Thyroid gland (tissue), 4 donors: ENCODE measurements at regions not wholly inside any gene's neighbourhood (a gene's known extent, or its start where the extent isn't known, plus 50 kb on each side); places are given as distances from the start of the nearest gene placed in this dataset.

ENCODE experiments used
- DNase-seq, 2 donors: peaks; one replicate each; pipeline ENCODE4 v3.0.0-alpha.2; 2019
- H3K27ac ChIP-seq, 3 donors: fragments of 200-600 bp; sonication (generic); 1 replicate in 2 of 3; 2 replicates in 1 of 3; pipeline ENCODE4 v1.5.1; 2016 to 2019; ENCODE audit warnings: mild to moderate bottlenecking in 1 of 3, moderate library complexity in 1 of 3
- H3K27me3 ChIP-seq: fragments of 200-600 bp; sonication (generic); one replicate; pipeline ENCODE4 v1.5.1; 2019
- H3K36me3 ChIP-seq, 2 donors: fragments of 200-600 bp; sonication (generic); one replicate each; pipeline ENCODE4 v1.5.1; 2016 to 2019
- H3K4me1 ChIP-seq, 2 donors: fragments of 200-600 bp; sonication (generic); one replicate each; pipeline ENCODE4 v1.5.1; 2017 to 2019
- H3K4me3 ChIP-seq, 3 donors: fragments of 200-600 bp; sonication (generic); replicated peaks in 1 of 3; 1 replicate in 2 of 3; 2 replicates in 1 of 3; pipeline ENCODE4 v1.5.1; 2016; ENCODE audit warnings: mild to moderate bottlenecking in 1 of 3
- H3K9me3 ChIP-seq: fragments of 200-600 bp; sonication (generic); one replicate; pipeline ENCODE4 v1.5.1; 2017
- POLR2A ChIP-seq, 2 donors: fragments of 450-650 bp; IDR thresholded peaks; one replicate each; pipeline ENCODE4 v1.6.1; 2017; ENCODE audit warnings: antibody characterized with exemption in 2 of 2, mild to moderate bottlenecking in 2 of 2, moderate library complexity in 1 of 2
- WGBS, 2 donors: methylation state at CpG; one replicate each; pipeline ENCODE4 v1.1.5; 2017; 5-methylcytosine and 5-hydroxymethylcytosine counted together
- intact Hi-C: fragments of 100-400 bp; cut with DNase I; formaldehyde crosslinking; loops from one replicate; pipeline ENCODE4 v1.15.1; 2023
- TF ChIP-seq, protein P1 (sequence below), 6 experiments: fragments of 200-600 bp in 3 of 6; fragments of 450-650 bp in 3 of 6; sonication (generic) in 3 of 6; IDR thresholded peaks; one replicate each; pipeline ENCODE4 v1.5.1; 2016 to 2019; ENCODE audit warnings: antibody characterized with exemption in 6 of 6, mild to moderate bottlenecking in 2 of 6, inconsistent platforms in 1 of 6, moderate library complexity in 1 of 6

DNA sequence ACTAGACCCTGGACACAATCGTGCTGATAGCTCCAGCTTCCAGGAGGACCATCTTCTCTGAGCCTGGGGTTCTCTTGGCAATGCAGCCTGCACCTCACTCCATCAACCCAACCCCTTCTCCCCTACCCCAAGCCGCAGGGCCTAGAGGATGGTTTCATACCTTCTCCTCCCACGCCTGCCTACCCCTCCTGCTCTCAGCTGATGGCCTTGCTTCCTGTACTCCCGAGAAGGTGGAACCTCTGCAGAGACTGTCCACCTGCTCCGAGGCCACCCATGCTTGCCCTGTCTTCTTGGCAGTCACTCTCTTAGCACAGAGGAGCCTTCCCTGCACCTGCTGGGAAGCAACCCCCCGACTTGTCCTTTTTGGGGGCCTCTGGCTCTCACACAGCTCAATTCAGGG, 241.9 kb downstream of the IRX2 start:
- Histone ChIP-seq H3K27me3 (no peaks in the 10 kb centered on the region), H3K27ac (no peak overlapping the region), H3K4me3 (no peak overlapping the region), H3K4me1 (no peaks in the 10 kb centered on the region), H3K9me3 (no peaks in the 10 kb centered on the region), H3K36me3 (no peaks in the 10 kb centered on the region)
- TF ChIP-seq, protein P1, sequence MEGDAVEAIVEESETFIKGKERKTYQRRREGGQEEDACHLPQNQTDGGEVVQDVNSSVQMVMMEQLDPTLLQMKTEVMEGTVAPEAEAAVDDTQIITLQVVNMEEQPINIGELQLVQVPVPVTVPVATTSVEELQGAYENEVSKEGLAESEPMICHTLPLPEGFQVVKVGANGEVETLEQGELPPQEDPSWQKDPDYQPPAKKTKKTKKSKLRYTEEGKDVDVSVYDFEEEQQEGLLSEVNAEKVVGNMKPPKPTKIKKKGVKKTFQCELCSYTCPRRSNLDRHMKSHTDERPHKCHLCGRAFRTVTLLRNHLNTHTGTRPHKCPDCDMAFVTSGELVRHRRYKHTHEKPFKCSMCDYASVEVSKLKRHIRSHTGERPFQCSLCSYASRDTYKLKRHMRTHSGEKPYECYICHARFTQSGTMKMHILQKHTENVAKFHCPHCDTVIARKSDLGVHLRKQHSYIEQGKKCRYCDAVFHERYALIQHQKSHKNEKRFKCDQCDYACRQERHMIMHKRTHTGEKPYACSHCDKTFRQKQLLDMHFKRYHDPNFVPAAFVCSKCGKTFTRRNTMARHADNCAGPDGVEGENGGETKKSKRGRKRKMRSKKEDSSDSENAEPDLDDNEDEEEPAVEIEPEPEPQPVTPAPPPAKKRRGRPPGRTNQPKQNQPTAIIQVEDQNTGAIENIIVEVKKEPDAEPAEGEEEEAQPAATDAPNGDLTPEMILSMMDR (IDR thresholded peaks at IDR 0.05): no peak
- WGBS, 2 donors: 78 to 82% methylated on average over 6 of the region's 6 CpGs
- intact Hi-C loops: no loop called here
- DNase-seq: no peak

DNA sequence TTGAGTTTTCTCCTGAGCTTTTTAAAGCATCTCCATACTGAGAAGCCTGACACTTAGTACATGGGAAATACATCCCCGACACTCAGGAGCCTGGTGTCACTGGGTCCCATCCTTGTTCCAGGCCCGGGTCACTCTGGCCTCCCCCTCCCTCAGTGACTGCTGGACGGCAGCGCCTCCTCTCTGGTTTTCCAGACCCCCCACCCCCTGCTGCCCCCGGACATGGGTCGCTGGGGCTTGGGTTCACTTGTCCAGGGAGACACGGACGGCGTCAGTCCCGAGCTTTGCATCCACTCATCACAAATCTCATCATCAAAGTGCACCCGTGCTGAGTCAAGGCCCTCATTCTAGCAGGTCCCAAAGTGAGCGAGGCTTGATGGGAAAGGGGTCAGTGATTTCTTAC, 243.0 kb downstream of the IRX2 start:
- Histone ChIP-seq H3K4me3 (no peak overlapping the region), H3K4me1 (no peaks in the 10 kb centered on the region), H3K9me3 (no peaks in the 10 kb centered on the region), H3K27me3 (no peaks in the 10 kb centered on the region), H3K27ac (no peak overlapping the region), H3K36me3 (no peaks in the 10 kb centered on the region)
- 67 to 75% methylated on average over 12 of the region's 12 CpGs for WGBS, 2 donors
- intact Hi-C loops: no loop called here
- no peak for DNase-seq
- TF ChIP-seq POLR2A (IDR thresholded peaks at IDR 0.05): no peak
- TF ChIP-seq, protein P1 (IDR thresholded peaks at IDR 0.05): no peak

DNA sequence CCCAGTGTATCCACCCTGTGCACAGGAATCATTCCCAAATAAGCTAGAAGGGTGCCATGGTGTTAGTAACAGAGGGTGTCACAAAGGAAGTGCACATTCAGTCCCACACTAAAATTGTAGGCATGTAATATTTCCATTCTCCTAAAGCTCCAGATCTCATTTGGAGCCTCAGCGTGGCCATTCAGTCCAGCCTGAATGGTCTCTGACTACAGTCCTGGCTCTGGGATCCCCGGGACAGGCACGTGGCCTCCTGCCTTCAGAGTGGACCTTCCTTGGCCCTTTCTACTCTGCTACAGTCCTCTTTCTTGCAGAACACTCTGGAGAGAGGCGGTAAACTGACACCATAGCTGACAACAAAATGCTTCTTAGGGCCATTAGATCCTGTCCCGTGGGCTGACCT, 243.9 kb downstream of the IRX2 start:
- Histone ChIP-seq H3K27ac (no peak overlapping the region), H3K27me3 (no peaks in the 10 kb centered on the region), H3K4me1 (no peaks in the 10 kb centered on the region), H3K9me3 (no peaks in the 10 kb centered on the region), H3K4me3 (no peak overlapping the region), H3K36me3 (no peaks in the 10 kb centered on the region)
- no peak for TF ChIP-seq POLR2A (IDR thresholded peaks at IDR 0.05)
- TF ChIP-seq, protein P1 (IDR thresholded peaks at IDR 0.05): no peak
- 79 to 80% methylated on average over 5 of the region's 5 CpGs for WGBS, 2 donors
- DNase-seq: no peak
- intact Hi-C loops: no loop called here

DNA sequence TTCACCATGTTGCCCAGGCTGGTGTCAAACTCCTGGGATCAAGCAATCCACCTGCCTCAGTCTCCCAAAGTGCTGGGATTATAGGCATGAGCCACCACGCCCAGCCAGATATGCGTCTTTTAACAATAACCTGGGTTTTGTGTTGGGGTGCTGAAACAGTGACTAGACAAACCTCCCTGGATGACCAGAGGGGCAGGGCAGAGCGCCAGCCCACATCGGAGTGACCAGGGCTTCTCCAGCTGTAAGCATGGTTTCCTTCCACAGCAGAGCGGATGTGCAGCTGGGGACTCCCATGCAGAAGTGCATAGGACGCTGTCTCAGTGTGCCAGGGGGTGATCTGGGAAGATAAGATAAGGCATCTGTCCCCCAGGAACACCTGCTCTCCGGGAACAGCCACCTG, 244.9 kb downstream of the IRX2 start:
- Histone ChIP-seq H3K4me3 (no peak overlapping the region), H3K9me3 (no peaks in the 10 kb centered on the region), H3K36me3 (no peaks in the 10 kb centered on the region), H3K27me3 (no peaks in the 10 kb centered on the region), H3K4me1 (no peaks in the 10 kb centered on the region), H3K27ac (no peak overlapping the region)
- DNase-seq: no peak
- 83 to 90% methylated on average over 7 of the region's 7 CpGs for WGBS, 2 donors
- intact Hi-C loops: no loop called here
- TF ChIP-seq POLR2A (IDR thresholded peaks at IDR 0.05): no peak
- TF ChIP-seq, protein P1 (IDR thresholded peaks at IDR 0.05): no peak

DNA sequence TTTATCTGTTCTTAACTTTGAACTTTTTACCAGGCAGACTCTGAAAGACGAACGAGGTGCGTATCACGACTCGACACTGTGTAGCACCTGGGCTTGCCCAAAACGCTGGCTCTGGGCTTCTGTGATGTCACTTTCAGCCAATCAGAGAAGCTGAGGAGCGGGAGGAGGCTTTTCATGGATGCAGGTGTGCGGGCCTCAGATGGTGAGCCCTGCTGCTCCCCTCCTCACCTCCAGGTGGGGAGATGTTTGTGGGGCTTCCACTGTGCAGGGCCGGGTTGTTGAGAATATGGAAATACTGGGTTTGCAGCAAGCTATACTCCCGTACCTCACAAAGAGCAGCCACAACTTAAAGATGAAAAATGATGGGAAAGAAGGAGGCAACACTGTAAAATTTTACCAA, 246.3 kb downstream of the IRX2 start:
- Histone ChIP-seq H3K9me3 (no peaks in the 10 kb centered on the region), H3K4me1 (no peaks in the 10 kb centered on the region), H3K4me3 (no peak overlapping the region), H3K27me3 (no peaks in the 10 kb centered on the region), H3K36me3 (no peaks in the 10 kb centered on the region), H3K27ac (no peak overlapping the region)
- 81 to 83% methylated on average over 10 of the region's 10 CpGs for WGBS, 2 donors
- intact Hi-C loops: no loop called here
- TF ChIP-seq, protein P1 (IDR thresholded peaks at IDR 0.05): no peak
- no peak for TF ChIP-seq POLR2A (IDR thresholded peaks at IDR 0.05)
- DNase-seq: no peak
